GM23338 (cell line): ENCODE measurements at regions not wholly inside any gene's neighbourhood (a gene's known extent, or its start where the extent isn't known, plus 50 kb on each side); places are given as distances from the start of the nearest gene placed in this dataset.

Experiments used
- ATAC-seq: fragments of 200-7000 bp; cut with Tn5 transposase; 3 replicates; pipeline ENCODE4 v1.9.1; 2020
- DNase-seq: peaks from one replicate; pipeline ENCODE4 v3.0.0-alpha.2; 2015; ENCODE audit warnings: low spot score
- H2AFZ ChIP-seq: fragments of 200-600 bp; sonication (generic); 2 replicates; pipeline ENCODE4 v1.8.0; 2016; ENCODE audit warnings: antibody characterized with exemption, mild to moderate bottlenecking, moderate library complexity
- H3F3A ChIP-seq: fragments of 200-600 bp; sonication (generic); replicated peaks from 2 replicates; pipeline ENCODE4 v1.8.0; 2017; ENCODE audit warnings: antibody characterized with exemption, mixed run types, low read depth
- H3K27ac ChIP-seq: fragments of 200-600 bp; sonication (generic); 2 replicates; pipeline ENCODE4 v1.6.1; 2016; ENCODE audit warnings: low read depth
- H3K27me3 ChIP-seq: fragments of 200-600 bp; sonication (generic); 2 replicates; pipeline ENCODE4 v1.8.0; 2016; ENCODE audit warnings: mild to moderate bottlenecking, mixed run types, moderate library complexity; ENCODE audit not compliant: insufficient read depth
- H3K36me3 ChIP-seq: fragments of 200-600 bp; sonication (generic); 2 replicates; pipeline ENCODE4 v1.8.0; 2016; ENCODE audit warnings: mild to moderate bottlenecking; ENCODE audit not compliant: insufficient read depth
- H3K4me1 ChIP-seq: fragments of 200-600 bp; sonication (generic); 2 replicates; pipeline ENCODE4 v1.8.0; 2016; ENCODE audit warnings: mild to moderate bottlenecking, moderate library complexity; ENCODE audit not compliant: insufficient read depth
- H3K4me2 ChIP-seq: fragments of 200-600 bp; sonication (generic); 2 replicates; pipeline ENCODE4 v1.7.1; 2017; ENCODE audit warnings: mixed run types
- H3K4me3 ChIP-seq: fragments of 200-600 bp; sonication (generic); 2 replicates; pipeline ENCODE4 v1.6.1; 2016; ENCODE audit warnings: mixed run types
- H3K79me2 ChIP-seq: fragments of 200-600 bp; sonication (generic); replicated peaks from 2 replicates; pipeline ENCODE4 v1.8.0; 2017; ENCODE audit warnings: mild to moderate bottlenecking; ENCODE audit not compliant: insufficient read depth
- H3K9me2 ChIP-seq: fragments of 200-600 bp; sonication (generic); 2 replicates; pipeline ENCODE4 v1.8.0; 2017; ENCODE audit not compliant: insufficient read depth
- H4K20me1 ChIP-seq: fragments of 200-600 bp; sonication (generic); replicated peaks from 2 replicates; pipeline ENCODE4 v1.8.0; 2017; ENCODE audit warnings: mild to moderate bottlenecking; ENCODE audit not compliant: insufficient read depth
- H3K27ac Mint-ChIP-seq: 2 replicates; pipeline ENCODE4 v1.8.0; 2020; ENCODE audit warnings: inconsistent platforms, mild to moderate bottlenecking, moderate library complexity, mixed read lengths
- H3K27me3 Mint-ChIP-seq: 3 replicates; pipeline ENCODE4 v1.8.0; 2022; ENCODE audit warnings: low read depth, mild to moderate bottlenecking, moderate library complexity, mixed read lengths, inconsistent platforms; ENCODE audit not compliant: insufficient read depth, poor library complexity
- H3K36me3 Mint-ChIP-seq: 3 replicates; pipeline ENCODE4 v1.8.0; 2021; ENCODE audit warnings: low read depth, mild to moderate bottlenecking, inconsistent platforms, moderate library complexity, mixed read lengths
- H3K4me1 Mint-ChIP-seq: 3 replicates; pipeline ENCODE4 v1.8.0; 2020; ENCODE audit warnings: mild to moderate bottlenecking, inconsistent platforms, mixed read lengths
- H3K4me3 Mint-ChIP-seq: 3 replicates; pipeline ENCODE4 v1.8.0; 2021; ENCODE audit warnings: moderate library complexity, mild to moderate bottlenecking, inconsistent platforms, mixed read lengths
- H3K9me3 Mint-ChIP-seq: 3 replicates; pipeline ENCODE4 v1.8.0; 2020; ENCODE audit warnings: moderate library complexity, mild to moderate bottlenecking, inconsistent platforms, mixed read lengths
- CREB1 ChIP-seq: fragments of 250-450 bp; sonication (Bioruptor Pico); IDR thresholded peaks from 2 replicates; pipeline ENCODE4 v1.5.0; 2020; ENCODE audit warnings: low read depth, mild to moderate bottlenecking, moderate library complexity
- CTCF ChIP-seq, 2 experiments: fragments of 200-600 bp in 1 of 2; sonication (generic) in 1 of 2; conservative IDR thresholded peaks; 2 replicates each; pipeline versions ENCODE4 v1.5.1 to v1.6.1; 2016 to 2017; ENCODE audit warnings: antibody characterized with exemption in 2 of 2, low read depth in 2 of 2, mild to moderate bottlenecking in 2 of 2, moderate library complexity in 1 of 2
- ETS1 ChIP-seq: IDR thresholded peaks from 2 replicates; pipeline ENCODE4 v1.6.1; 2016; ENCODE audit warnings: antibody characterized with exemption
- EZH2 ChIP-seq: fragments of 200-600 bp; sonication (generic); IDR thresholded peaks from one replicate; pipeline ENCODE4 v1.8.0; 2017; ENCODE audit warnings: antibody characterized with exemption, mild to moderate bottlenecking, low read depth; ENCODE audit not compliant: unreplicated experiment
- EZH2phosphoT487 ChIP-seq: fragments of 200-600 bp; sonication (generic); IDR thresholded peaks from one replicate; pipeline ENCODE4 v1.8.1; 2018; ENCODE audit warnings: antibody characterized with exemption; ENCODE audit not compliant: unreplicated experiment
- JUNB ChIP-seq: IDR thresholded peaks from one replicate; pipeline ENCODE4 v1.6.1; 2016; ENCODE audit warnings: antibody characterized with exemption; ENCODE audit not compliant: unreplicated experiment
- NANOG ChIP-seq: IDR thresholded peaks from 2 replicates; pipeline ENCODE4 v1.6.1; 2016; ENCODE audit warnings: antibody characterized with exemption, borderline replicate concordance
- POLR2AphosphoS5 ChIP-seq: IDR thresholded peaks from 2 replicates; pipeline ENCODE4 v1.6.1; 2016; ENCODE audit warnings: antibody characterized with exemption, low read depth
- REST ChIP-seq: IDR thresholded peaks from one replicate; pipeline ENCODE4 v1.6.1; 2018; ENCODE audit warnings: antibody characterized with exemption; ENCODE audit not compliant: unreplicated experiment
- STAT1 ChIP-seq: IDR thresholded peaks from one replicate; pipeline ENCODE4 v1.6.1; 2016; ENCODE audit warnings: antibody characterized with exemption; ENCODE audit not compliant: unreplicated experiment
- ZNF114 ChIP-seq: fragments of 250-450 bp; sonication (Bioruptor Pico); IDR thresholded peaks from 2 replicates; pipeline ENCODE4 v1.5.0; 2020; ENCODE audit warnings: mild to moderate bottlenecking, moderate library complexity
- ZNF331 ChIP-seq: fragments of 250-450 bp; sonication (Bioruptor Pico); IDR thresholded peaks from 2 replicates; pipeline ENCODE4 v1.5.0; 2020; ENCODE audit warnings: low read depth, mild to moderate bottlenecking, moderate library complexity
- ZNF462 ChIP-seq: fragments of 250-450 bp; sonication (Bioruptor Pico); IDR thresholded peaks from 2 replicates; pipeline ENCODE4 v1.5.0; 2020; ENCODE audit warnings: mild to moderate bottlenecking, moderate library complexity

- Mint-ChIP-seq H3K27me3 (peaks cover 3% of the 10 kb centered on the region), H3K4me1 (no peaks in the 10 kb centered on the region)
Measured at GRCh38 chr2:41180387-41180786, 728.5 kb upstream of the SLC8A1 start.

More at GRCh38 chr2:41180387-41180786, 728.5 kb upstream of the SLC8A1 start:
- H3F3A ChIP-seq = no peaks in the 10 kb centered on the region
- no peaks in the 10 kb centered on the region for H3K36me3 Mint-ChIP-seq
- no peaks in the 10 kb centered on the region for H3K36me3 ChIP-seq
- no peak overlapping the region for H3K27ac ChIP-seq
- no peak for ATAC-seq
- H2AFZ ChIP-seq = no peak overlapping the region
- no peaks in the 10 kb centered on the region for H3K27me3 ChIP-seq
- TF ChIP-seq EZH2 (no peak), ETS1 (no peak), ZNF331 (CRISPR knock-in tag) (no peak), REST (no peak), ZNF114 (CRISPR knock-in tag) (no peak), EZH2phosphoT487 (no peak), ZNF462 (no peak), CTCF (conservative IDR thresholded peaks at IDR 0.05; ENCODE audit: low read depth in 2 of 2) (no peak), NANOG (no peak), CREB1 (no peak), POLR2AphosphoS5 (no peak), JUNB (no peak), STAT1 (no peak)
- H3K79me2 ChIP-seq = no peaks in the 10 kb centered on the region
- H3K4me3 Mint-ChIP-seq = no peak overlapping the region
- H3K9me3 Mint-ChIP-seq = no peaks in the 10 kb centered on the region
- no peak overlapping the region for H3K4me2 ChIP-seq
- no peak overlapping the region for H3K27ac Mint-ChIP-seq
- no peak overlapping the region for H3K4me3 ChIP-seq
- no peaks in the 10 kb centered on the region for H3K4me1 ChIP-seq
- no peaks in the 10 kb centered on the region for H3K9me2 ChIP-seq
- no peak for DNase-seq
- H4K20me1 ChIP-seq = no peaks in the 10 kb centered on the region
